ENCODE measurements at regions not wholly inside any gene's neighbourhood (a gene's known extent, or its start where the extent isn't known, plus 50 kb on each side); places are given as distances from the start of the nearest gene placed in this dataset.

- no peak for DNase-seq
- Mint-ChIP-seq H3K27ac (peak overlapping the region; percentile 62), H3K9me3 (peaks cover 23% of the 10 kb centered on the region), H3K27me3 (no peaks in the 10 kb centered on the region), H3K4me3 (peak overlapping the region; percentile 47), H3K36me3 (ENCODE audit: low read depth) (peaks cover 37% of the 10 kb centered on the region), H3K4me1 (peaks cover 26% of the 10 kb centered on the region)
- intact Hi-C loops (cut with micrococcal nuclease) = loop anchor here (2.0 kb wide), 1 partner anchor 163 kb away; no protein-coding TSS in a partner anchor
Measured at GRCh38 chr10:60566096-60566495, 176.4 kb upstream of the ANK3 start.

GRCh38 chr10:60565492-60565891 is 175.8 kb upstream of the ANK3 start:
- H3K36me3 Mint-ChIP-seq (ENCODE audit: low read depth) = peaks cover 36% of the 10 kb centered on the region
- H3K27me3 Mint-ChIP-seq = no peaks in the 10 kb centered on the region
- no peak for DNase-seq
- H3K27ac Mint-ChIP-seq = peak overlapping the region; percentile 7
- intact Hi-C loops (cut with micrococcal nuclease) = no loop called here
- peaks cover 24% of the 10 kb centered on the region for H3K4me1 Mint-ChIP-seq
- H3K9me3 Mint-ChIP-seq = peaks cover 23% of the 10 kb centered on the region
- H3K4me3 Mint-ChIP-seq = no peak overlapping the region

- Mint-ChIP-seq H3K4me3 (no peak overlapping the region), H3K27ac (no peak overlapping the region), H3K9me3 (peaks cover 23% of the 10 kb centered on the region), H3K4me1 (peaks cover 19% of the 10 kb centered on the region), H3K36me3 (ENCODE audit: low read depth) (peaks cover 33% of the 10 kb centered on the region), H3K27me3 (no peaks in the 10 kb centered on the region)
- intact Hi-C loops (cut with micrococcal nuclease) = no loop called here
- no peak for DNase-seq
Measured at GRCh38 chr10:60564475-60564874, 174.8 kb upstream of the ANK3 start.

GRCh38 chr10:60560451-60560850 is 170.8 kb upstream of the ANK3 start:
- Mint-ChIP-seq H3K4me1 (peaks cover 5% of the 10 kb centered on the region), H3K27me3 (no peaks in the 10 kb centered on the region), H3K36me3 (ENCODE audit: low read depth) (peaks cover 17% of the 10 kb centered on the region), H3K27ac (no peak overlapping the region), H3K9me3 (peaks cover 6% of the 10 kb centered on the region), H3K4me3 (no peak overlapping the region)
- intact Hi-C loops (cut with micrococcal nuclease) = no loop called here
- no peak for DNase-seq

- Mint-ChIP-seq H3K27ac (no peak overlapping the region), H3K36me3 (ENCODE audit: low read depth) (peaks cover 16% of the 10 kb centered on the region)
- intact Hi-C loops (cut with micrococcal nuclease) = no loop called here
Measured at GRCh38 chr10:60555700-60556099, 166.0 kb upstream of the ANK3 start.

GRCh38 chr10:60549686-60550085 is 160.0 kb upstream of the ANK3 start:
- H3K4me3 Mint-ChIP-seq = no peak overlapping the region
- no peaks in the 10 kb centered on the region for H3K27me3 Mint-ChIP-seq
- H3K4me1 Mint-ChIP-seq = no peaks in the 10 kb centered on the region
- H3K36me3 Mint-ChIP-seq (ENCODE audit: low read depth) = peaks cover 7% of the 10 kb centered on the region
- H3K27ac Mint-ChIP-seq = no peak overlapping the region
- no peaks in the 10 kb centered on the region for H3K9me3 Mint-ChIP-seq
- no peak for DNase-seq
- intact Hi-C loops (cut with micrococcal nuclease) = loop anchor here (1.0 to 5.0 kb wide), 3 partner anchors 21 to 218 kb away; no protein-coding TSS in a partner anchor

More at GRCh38 chr10:60555700-60556099, 166.0 kb upstream of the ANK3 start:
- Mint-ChIP-seq H3K4me3 (no peak overlapping the region), H3K9me3 (no peaks in the 10 kb centered on the region), H3K27me3 (no peaks in the 10 kb centered on the region), H3K4me1 (peaks cover 4% of the 10 kb centered on the region)
- DNase-seq = no peak

- Mint-ChIP-seq H3K4me3 (no peak overlapping the region), H3K27ac (no peak overlapping the region), H3K9me3 (peaks cover 12% of the 10 kb centered on the region), H3K27me3 (no peaks in the 10 kb centered on the region), H3K36me3 (ENCODE audit: low read depth) (peaks cover 5% of the 10 kb centered on the region), H3K4me1 (peaks cover 19% of the 10 kb centered on the region)
- DNase-seq = no peak
- intact Hi-C loops (cut with micrococcal nuclease) = no loop called here
Measured at GRCh38 chr10:60542657-60543056, 153.0 kb upstream of the ANK3 start.

GRCh38 chr10:60541451-60541850 is 151.8 kb upstream of the ANK3 start:
- intact Hi-C loops (cut with micrococcal nuclease) = no loop called here
- Mint-ChIP-seq H3K9me3 (peaks cover 12% of the 10 kb centered on the region), H3K36me3 (ENCODE audit: low read depth) (peaks cover 5% of the 10 kb centered on the region), H3K27me3 (no peaks in the 10 kb centered on the region), H3K4me1 (peaks cover 26% of the 10 kb centered on the region), H3K4me3 (no peak overlapping the region), H3K27ac (peak overlapping the region; percentile 4)
- DNase-seq = no peak

GRCh38 chr10:60537697-60538096 is 148.0 kb upstream of the ANK3 start:
- intact Hi-C loops (cut with micrococcal nuclease) = loop anchor here (1.0 to 10.0 kb wide), 7 partner anchors 36 to 657 kb away; partner anchors contain the start of gene CDK1

GRCh38 chr10:60536529-60537114 is 146.9 kb upstream of the ANK3 start:
- Mint-ChIP-seq H3K9me3 (peaks cover 12% of the 10 kb centered on the region), H3K4me3 (peak overlapping the region; percentile 11), H3K27me3 (no peaks in the 10 kb centered on the region), H3K4me1 (peaks cover 37% of the 10 kb centered on the region), H3K27ac (peak overlapping the region; percentile 68), H3K36me3 (ENCODE audit: low read depth) (peaks cover 17% of the 10 kb centered on the region)
- DNase-seq = peak; percentile 64
- intact Hi-C loops (cut with micrococcal nuclease) = loop anchor here (1.0 to 10.0 kb wide), 7 partner anchors 37 to 656 kb away; partner anchors contain the start of gene CDK1

More at GRCh38 chr10:60537697-60538096, 148.0 kb upstream of the ANK3 start:
- peaks cover 39% of the 10 kb centered on the region for H3K4me1 Mint-ChIP-seq
- H3K27me3 Mint-ChIP-seq = no peaks in the 10 kb centered on the region
- H3K4me3 Mint-ChIP-seq = no peak overlapping the region
- H3K27ac Mint-ChIP-seq = peak overlapping the region; percentile 68
- H3K9me3 Mint-ChIP-seq = peaks cover 12% of the 10 kb centered on the region
- no peak for DNase-seq
- H3K36me3 Mint-ChIP-seq (ENCODE audit: low read depth) = peaks cover 12% of the 10 kb centered on the region

GRCh38 chr10:60535427-60535826 is 145.8 kb upstream of the ANK3 start:
- DNase-seq = no peak
- no peaks in the 10 kb centered on the region for H3K27me3 Mint-ChIP-seq
- intact Hi-C loops (cut with micrococcal nuclease) = loop anchor here (5.0 to 10.0 kb wide), 3 partner anchors 192 to 301 kb away; partner anchors contain the start of gene CDK1
- H3K4me1 Mint-ChIP-seq = peaks cover 37% of the 10 kb centered on the region
- H3K9me3 Mint-ChIP-seq = peaks cover 12% of the 10 kb centered on the region
- no peak overlapping the region for H3K27ac Mint-ChIP-seq
- H3K4me3 Mint-ChIP-seq = no peak overlapping the region
- peaks cover 16% of the 10 kb centered on the region for H3K36me3 Mint-ChIP-seq (ENCODE audit: low read depth)

- no peak overlapping the region for H3K27ac Mint-ChIP-seq
- H3K36me3 Mint-ChIP-seq (ENCODE audit: low read depth) = peaks cover 16% of the 10 kb centered on the region
- peaks cover 35% of the 10 kb centered on the region for H3K4me1 Mint-ChIP-seq
- peaks cover 10% of the 10 kb centered on the region for H3K9me3 Mint-ChIP-seq
- no peaks in the 10 kb centered on the region for H3K27me3 Mint-ChIP-seq
- H3K4me3 Mint-ChIP-seq = no peak overlapping the region
- DNase-seq = no peak
- intact Hi-C loops (cut with micrococcal nuclease) = loop anchor here (5.0 to 10.0 kb wide), 3 partner anchors 192 to 300 kb away; partner anchors contain the start of gene CDK1
Measured at GRCh38 chr10:60534761-60535389, 145.2 kb upstream of the ANK3 start.

- H3K27ac Mint-ChIP-seq = no peak overlapping the region
- H3K4me1 Mint-ChIP-seq = peaks cover 21% of the 10 kb centered on the region
- intact Hi-C loops (cut with micrococcal nuclease) = loop anchor here (10.0 kb wide), 1 partner anchor 298 kb away; no protein-coding TSS in a partner anchor
- H3K4me3 Mint-ChIP-seq = no peak overlapping the region
- DNase-seq = no peak
- H3K36me3 Mint-ChIP-seq (ENCODE audit: low read depth) = peaks cover 15% of the 10 kb centered on the region
- H3K27me3 Mint-ChIP-seq = no peaks in the 10 kb centered on the region
- peaks cover under 1% of the 10 kb centered on the region for H3K9me3 Mint-ChIP-seq
Measured at GRCh38 chr10:60532696-60533468, 143.2 kb upstream of the ANK3 start.

Data from activated CD4-positive, alpha-beta T cell treated with anti-CD3 and anti-CD28 coated beads, Interleukin-2, amount 10 ng/mL, durations not matched to agents 24 days and 14 days (primary cell).